GM23338 (cell line): ENCODE measurements at regions not wholly inside any gene's neighbourhood (a gene's known extent, or its start where the extent isn't known, plus 50 kb on each side); places are given as distances from the start of the nearest gene placed in this dataset.
A peak's percentile ranks its signal among the peaks of the same experiment; 100 is the strongest.

Source experiments
- ATAC-seq: fragments of 200-7000 bp; cut with Tn5 transposase; 3 replicates; pipeline ENCODE4 v1.9.1; 2020
- DNase-seq: peaks from one replicate; pipeline ENCODE4 v3.0.0-alpha.2; 2015; ENCODE audit warnings: low spot score
- H2AFZ ChIP-seq: fragments of 200-600 bp; sonication (generic); 2 replicates; pipeline ENCODE4 v1.8.0; 2016; ENCODE audit warnings: antibody characterized with exemption, mild to moderate bottlenecking, moderate library complexity
- H3F3A ChIP-seq: fragments of 200-600 bp; sonication (generic); replicated peaks from 2 replicates; pipeline ENCODE4 v1.8.0; 2017; ENCODE audit warnings: antibody characterized with exemption, mixed run types, low read depth
- H3K27ac ChIP-seq: fragments of 200-600 bp; sonication (generic); 2 replicates; pipeline ENCODE4 v1.6.1; 2016; ENCODE audit warnings: low read depth
- H3K27me3 ChIP-seq: fragments of 200-600 bp; sonication (generic); 2 replicates; pipeline ENCODE4 v1.8.0; 2016; ENCODE audit warnings: mild to moderate bottlenecking, mixed run types, moderate library complexity; ENCODE audit not compliant: insufficient read depth
- H3K36me3 ChIP-seq: fragments of 200-600 bp; sonication (generic); 2 replicates; pipeline ENCODE4 v1.8.0; 2016; ENCODE audit warnings: mild to moderate bottlenecking; ENCODE audit not compliant: insufficient read depth
- H3K4me1 ChIP-seq: fragments of 200-600 bp; sonication (generic); 2 replicates; pipeline ENCODE4 v1.8.0; 2016; ENCODE audit warnings: mild to moderate bottlenecking, moderate library complexity; ENCODE audit not compliant: insufficient read depth
- H3K4me2 ChIP-seq: fragments of 200-600 bp; sonication (generic); 2 replicates; pipeline ENCODE4 v1.7.1; 2017; ENCODE audit warnings: mixed run types
- H3K4me3 ChIP-seq: fragments of 200-600 bp; sonication (generic); 2 replicates; pipeline ENCODE4 v1.6.1; 2016; ENCODE audit warnings: mixed run types
- H3K79me2 ChIP-seq: fragments of 200-600 bp; sonication (generic); replicated peaks from 2 replicates; pipeline ENCODE4 v1.8.0; 2017; ENCODE audit warnings: mild to moderate bottlenecking; ENCODE audit not compliant: insufficient read depth
- H3K9me2 ChIP-seq: fragments of 200-600 bp; sonication (generic); 2 replicates; pipeline ENCODE4 v1.8.0; 2017; ENCODE audit not compliant: insufficient read depth
- H4K20me1 ChIP-seq: fragments of 200-600 bp; sonication (generic); replicated peaks from 2 replicates; pipeline ENCODE4 v1.8.0; 2017; ENCODE audit warnings: mild to moderate bottlenecking; ENCODE audit not compliant: insufficient read depth
- H3K27ac Mint-ChIP-seq: 2 replicates; pipeline ENCODE4 v1.8.0; 2020; ENCODE audit warnings: inconsistent platforms, mild to moderate bottlenecking, moderate library complexity, mixed read lengths
- H3K27me3 Mint-ChIP-seq: 3 replicates; pipeline ENCODE4 v1.8.0; 2022; ENCODE audit warnings: low read depth, mild to moderate bottlenecking, moderate library complexity, mixed read lengths, inconsistent platforms; ENCODE audit not compliant: insufficient read depth, poor library complexity
- H3K36me3 Mint-ChIP-seq: 3 replicates; pipeline ENCODE4 v1.8.0; 2021; ENCODE audit warnings: low read depth, mild to moderate bottlenecking, inconsistent platforms, moderate library complexity, mixed read lengths
- H3K4me1 Mint-ChIP-seq: 3 replicates; pipeline ENCODE4 v1.8.0; 2020; ENCODE audit warnings: mild to moderate bottlenecking, inconsistent platforms, mixed read lengths
- H3K4me3 Mint-ChIP-seq: 3 replicates; pipeline ENCODE4 v1.8.0; 2021; ENCODE audit warnings: moderate library complexity, mild to moderate bottlenecking, inconsistent platforms, mixed read lengths
- H3K9me3 Mint-ChIP-seq: 3 replicates; pipeline ENCODE4 v1.8.0; 2020; ENCODE audit warnings: moderate library complexity, mild to moderate bottlenecking, inconsistent platforms, mixed read lengths
- CREB1 ChIP-seq: fragments of 250-450 bp; sonication (Bioruptor Pico); IDR thresholded peaks from 2 replicates; pipeline ENCODE4 v1.5.0; 2020; ENCODE audit warnings: low read depth, mild to moderate bottlenecking, moderate library complexity
- CTCF ChIP-seq, 2 experiments: fragments of 200-600 bp in 1 of 2; sonication (generic) in 1 of 2; conservative IDR thresholded peaks; 2 replicates each; pipeline versions ENCODE4 v1.5.1 to v1.6.1; 2016 to 2017; ENCODE audit warnings: antibody characterized with exemption in 2 of 2, low read depth in 2 of 2, mild to moderate bottlenecking in 2 of 2, moderate library complexity in 1 of 2
- ETS1 ChIP-seq: IDR thresholded peaks from 2 replicates; pipeline ENCODE4 v1.6.1; 2016; ENCODE audit warnings: antibody characterized with exemption
- EZH2 ChIP-seq: fragments of 200-600 bp; sonication (generic); IDR thresholded peaks from one replicate; pipeline ENCODE4 v1.8.0; 2017; ENCODE audit warnings: antibody characterized with exemption, mild to moderate bottlenecking, low read depth; ENCODE audit not compliant: unreplicated experiment
- EZH2phosphoT487 ChIP-seq: fragments of 200-600 bp; sonication (generic); IDR thresholded peaks from one replicate; pipeline ENCODE4 v1.8.1; 2018; ENCODE audit warnings: antibody characterized with exemption; ENCODE audit not compliant: unreplicated experiment
- JUNB ChIP-seq: IDR thresholded peaks from one replicate; pipeline ENCODE4 v1.6.1; 2016; ENCODE audit warnings: antibody characterized with exemption; ENCODE audit not compliant: unreplicated experiment
- NANOG ChIP-seq: IDR thresholded peaks from 2 replicates; pipeline ENCODE4 v1.6.1; 2016; ENCODE audit warnings: antibody characterized with exemption, borderline replicate concordance
- POLR2AphosphoS5 ChIP-seq: IDR thresholded peaks from 2 replicates; pipeline ENCODE4 v1.6.1; 2016; ENCODE audit warnings: antibody characterized with exemption, low read depth
- REST ChIP-seq: IDR thresholded peaks from one replicate; pipeline ENCODE4 v1.6.1; 2018; ENCODE audit warnings: antibody characterized with exemption; ENCODE audit not compliant: unreplicated experiment
- ZNF114 ChIP-seq: fragments of 250-450 bp; sonication (Bioruptor Pico); IDR thresholded peaks from 2 replicates; pipeline ENCODE4 v1.5.0; 2020; ENCODE audit warnings: mild to moderate bottlenecking, moderate library complexity
- ZNF331 ChIP-seq: fragments of 250-450 bp; sonication (Bioruptor Pico); IDR thresholded peaks from 2 replicates; pipeline ENCODE4 v1.5.0; 2020; ENCODE audit warnings: low read depth, mild to moderate bottlenecking, moderate library complexity

- TF ChIP-seq CREB1 = no peak
- TF ChIP-seq CTCF (conservative IDR thresholded peaks at IDR 0.05; ENCODE audit: low read depth in 2 of 2) = no peak
- TF ChIP-seq EZH2phosphoT487 = no peak
- no peak for TF ChIP-seq REST
- TF ChIP-seq NANOG = no peak
- TF ChIP-seq ZNF331 = no peak
- no peak for TF ChIP-seq EZH2
- no peak for TF ChIP-seq ZNF114 (CRISPR knock-in tag)
- no peak for TF ChIP-seq ETS1
- TF ChIP-seq POLR2AphosphoS5 = no peak
- no peak for DNase-seq
- Histone ChIP-seq H3K79me2 (no peaks in the 10 kb centered on the region), H4K20me1 (no peaks in the 10 kb centered on the region), H3K4me3 (no peak overlapping the region), H3K27ac (no peak overlapping the region), H3K27me3 (no peaks in the 10 kb centered on the region), H3F3A (no peaks in the 10 kb centered on the region), H3K4me2 (no peak overlapping the region), H3K4me1 (no peaks in the 10 kb centered on the region), H3K9me2 (no peaks in the 10 kb centered on the region; the same call in 1 of the 2 replicates), H2AFZ (peak overlapping the region; percentile 79; the same call in 1 of the 2 replicates), H3K36me3 (no peaks in the 10 kb centered on the region)
- Mint-ChIP-seq H3K36me3 (no peaks in the 10 kb centered on the region), H3K4me3 (no peak overlapping the region), H3K27me3 (peaks cover 2% of the 10 kb centered on the region), H3K27ac (peak overlapping the region; percentile 29; the same call in 1 of the 2 replicates), H3K9me3 (no peaks in the 10 kb centered on the region), H3K4me1 (peaks cover 2% of the 10 kb centered on the region; the same call in 1 of the 3 replicates)
- no peak for ATAC-seq
Measured at GRCh38 chr13:76696370-76696769, 189.8 kb downstream of the KCTD12 start.

- no peaks in the 10 kb centered on the region for H3K79me2 ChIP-seq
- H3K36me3 Mint-ChIP-seq = no peaks in the 10 kb centered on the region
- H3K4me3 Mint-ChIP-seq = no peak overlapping the region
- no peaks in the 10 kb centered on the region for H3K27me3 ChIP-seq
- H3K4me1 ChIP-seq = no peaks in the 10 kb centered on the region
- H3K27ac ChIP-seq = no peak overlapping the region
- no peak for DNase-seq
- no peak overlapping the region for H3K4me3 ChIP-seq
- H4K20me1 ChIP-seq = no peaks in the 10 kb centered on the region
- H3K9me2 ChIP-seq = no peaks in the 10 kb centered on the region
- no peaks in the 10 kb centered on the region for H3K36me3 ChIP-seq
- no peak overlapping the region for H2AFZ ChIP-seq
- H3F3A ChIP-seq = no peaks in the 10 kb centered on the region
- peaks cover 2% of the 10 kb centered on the region; the same call in 1 of the 3 replicates for H3K4me1 Mint-ChIP-seq
- ATAC-seq = no peak
- no peaks in the 10 kb centered on the region for H3K9me3 Mint-ChIP-seq
- peaks cover 2% of the 10 kb centered on the region for H3K27me3 Mint-ChIP-seq
- H3K27ac Mint-ChIP-seq = no peak overlapping the region
- H3K4me2 ChIP-seq = no peak overlapping the region
- TF ChIP-seq ETS1 (no peak), NANOG (no peak), ZNF114 (CRISPR knock-in tag) (no peak), JUNB (no peak), CTCF (conservative IDR thresholded peaks at IDR 0.05; ENCODE audit: low read depth in 2 of 2) (no peak), REST (no peak), CREB1 (no peak)
Measured at GRCh38 chr13:76693086-76693485, 193.1 kb downstream of the KCTD12 start.
